ENCODE measurements at regions not wholly inside any gene's neighbourhood (a gene's known extent, or its start where the extent isn't known, plus 50 kb on each side); places are given as distances from the start of the nearest gene placed in this dataset.

DNA sequence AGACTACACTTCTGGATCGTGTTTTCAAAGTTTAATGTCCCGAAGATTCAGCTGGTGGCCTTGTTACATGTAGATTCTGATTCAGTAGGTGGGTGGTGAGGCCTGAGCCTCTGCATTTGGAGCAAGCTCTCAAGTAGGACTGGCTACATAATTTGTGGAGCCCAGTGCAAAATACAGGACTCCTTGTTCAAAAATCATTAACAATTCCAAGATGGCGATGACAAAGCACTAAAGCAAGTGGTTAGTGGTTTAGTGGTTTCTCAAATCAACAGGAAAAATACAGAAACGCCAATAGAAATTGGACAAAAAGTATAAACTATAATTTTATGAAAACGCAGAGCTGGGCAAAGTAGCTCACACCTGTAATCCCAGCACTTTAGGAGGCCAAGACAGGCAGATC lies 133.7 kb upstream of the STMND1 start:
- TF ChIP-seq, protein P1, sequence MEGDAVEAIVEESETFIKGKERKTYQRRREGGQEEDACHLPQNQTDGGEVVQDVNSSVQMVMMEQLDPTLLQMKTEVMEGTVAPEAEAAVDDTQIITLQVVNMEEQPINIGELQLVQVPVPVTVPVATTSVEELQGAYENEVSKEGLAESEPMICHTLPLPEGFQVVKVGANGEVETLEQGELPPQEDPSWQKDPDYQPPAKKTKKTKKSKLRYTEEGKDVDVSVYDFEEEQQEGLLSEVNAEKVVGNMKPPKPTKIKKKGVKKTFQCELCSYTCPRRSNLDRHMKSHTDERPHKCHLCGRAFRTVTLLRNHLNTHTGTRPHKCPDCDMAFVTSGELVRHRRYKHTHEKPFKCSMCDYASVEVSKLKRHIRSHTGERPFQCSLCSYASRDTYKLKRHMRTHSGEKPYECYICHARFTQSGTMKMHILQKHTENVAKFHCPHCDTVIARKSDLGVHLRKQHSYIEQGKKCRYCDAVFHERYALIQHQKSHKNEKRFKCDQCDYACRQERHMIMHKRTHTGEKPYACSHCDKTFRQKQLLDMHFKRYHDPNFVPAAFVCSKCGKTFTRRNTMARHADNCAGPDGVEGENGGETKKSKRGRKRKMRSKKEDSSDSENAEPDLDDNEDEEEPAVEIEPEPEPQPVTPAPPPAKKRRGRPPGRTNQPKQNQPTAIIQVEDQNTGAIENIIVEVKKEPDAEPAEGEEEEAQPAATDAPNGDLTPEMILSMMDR (conservative IDR thresholded peaks at IDR 0.05; ENCODE audit: low read length) = no peak
- no peak for TF ChIP-seq EZH2phosphoT487 (IDR thresholded peaks at IDR 0.05; ENCODE audit: borderline replicate concordance, low read depth, low read length)
